HEK293T (cell line): ENCODE measurements at regions not wholly inside any gene's neighbourhood (a gene's known extent, or its start where the extent isn't known, plus 50 kb on each side); places are given as distances from the start of the nearest gene placed in this dataset.

ENCODE experiments used
- CTCF ChIA-PET: fragments of 350-600 bp; formaldehyde crosslinking; extraction: SDS; loops from one replicate; lab custom pipeline; 2021; ENCODE audit warnings: antibody characterized with exemption, inconsistent platforms; lab: Yijun Ruan, JAX
- POLR2A ChIA-PET: fragments of 350-600 bp; formaldehyde crosslinking; extraction: SDS; loops from one replicate; lab custom pipeline; 2020; ENCODE audit warnings: antibody characterized with exemption, inconsistent platforms; lab: Yijun Ruan, JAX
- DNase-seq: peaks from one replicate; pipeline ENCODE4 v3.0.0; 2012; ENCODE audit warnings: mixed read lengths; ENCODE audit errors: extremely low spot score
- ARNT ChIP-seq: fragments of 450-650 bp; IDR thresholded peaks from 2 replicates; pipeline ENCODE4 v1.6.1; 2017; ENCODE audit warnings: mild to moderate bottlenecking
- BHLHE40 ChIP-seq: fragments of 450-650 bp; IDR thresholded peaks from 2 replicates; pipeline ENCODE4 v1.6.1; 2016; ENCODE audit warnings: mild to moderate bottlenecking, moderate library complexity, borderline replicate concordance
- CTBP1 ChIP-seq: fragments of 450-650 bp; IDR thresholded peaks from 2 replicates; pipeline ENCODE4 v1.6.1; 2016; ENCODE audit warnings: borderline replicate concordance
- ELF4 ChIP-seq: fragments of 450-650 bp; IDR thresholded peaks from 2 replicates; pipeline ENCODE4 v1.6.1; 2017; ENCODE audit warnings: antibody characterized with exemption
- FOXA1 ChIP-seq: fragments of 450-650 bp; IDR thresholded peaks from 2 replicates; pipeline ENCODE4 v1.6.1; 2016; ENCODE audit warnings: mild to moderate bottlenecking
- FOXK2 ChIP-seq: fragments of 450-650 bp; IDR thresholded peaks from 2 replicates; pipeline ENCODE4 v1.6.1; 2016; ENCODE audit warnings: mild to moderate bottlenecking
- FOXM1 ChIP-seq: fragments of 450-650 bp; IDR thresholded peaks from 2 replicates; pipeline ENCODE4 v1.6.1; 2017; ENCODE audit warnings: mild to moderate bottlenecking, borderline replicate concordance
- HDGF ChIP-seq: fragments of 450-650 bp; IDR thresholded peaks from 2 replicates; pipeline ENCODE4 v1.6.1; 2017; ENCODE audit warnings: antibody characterized with exemption, borderline replicate concordance
- L3MBTL2 ChIP-seq: fragments of 450-650 bp; conservative IDR thresholded peaks from 2 replicates; pipeline ENCODE4 v1.6.1; 2016; ENCODE audit warnings: mild to moderate bottlenecking
- LEF1 ChIP-seq: fragments of 450-650 bp; IDR thresholded peaks from 2 replicates; pipeline ENCODE4 v1.6.1; 2017; ENCODE audit warnings: mild to moderate bottlenecking, borderline replicate concordance
- NFRKB ChIP-seq: fragments of 450-650 bp; IDR thresholded peaks from 2 replicates; pipeline ENCODE4 v1.6.1; 2016; ENCODE audit warnings: mild to moderate bottlenecking, moderate library complexity
- PKNOX1 ChIP-seq: fragments of 450-650 bp; IDR thresholded peaks from 2 replicates; pipeline ENCODE4 v1.6.1; 2016
- SP1 ChIP-seq: fragments of 450-650 bp; IDR thresholded peaks from 2 replicates; pipeline ENCODE4 v1.6.1; 2017
- SUZ12 ChIP-seq: fragments of 450-650 bp; IDR thresholded peaks from 2 replicates; pipeline ENCODE4 v1.6.1; 2016; ENCODE audit warnings: mild to moderate bottlenecking
- TARDBP ChIP-seq: fragments of 450-650 bp; IDR thresholded peaks from 2 replicates; pipeline ENCODE4 v1.6.1; 2016
- ZNF384 ChIP-seq: fragments of 450-650 bp; IDR thresholded peaks from 2 replicates; pipeline ENCODE4 v1.6.1; 2016

- ChIA-PET POLR2A (no interaction called here), CTCF (no interaction called here)
- TF ChIP-seq SUZ12: no peak
- TF ChIP-seq TARDBP: no peak
- TF ChIP-seq ARNT: no peak
- no peak for TF ChIP-seq FOXM1
- TF ChIP-seq FOXK2: no peak
- TF ChIP-seq FOXA1: no peak
- no peak for TF ChIP-seq L3MBTL2
- DNase-seq: no peak
These were observed 160.2 kb downstream of the SH2D4B start for GRCh38 chr10:80697926-80698325.

- TF ChIP-seq LEF1 (no peak), SP1 (no peak), HDGF (no peak), SUZ12 (no peak), PKNOX1 (no peak), L3MBTL2 (no peak), FOXA1 (no peak), FOXM1 (no peak), CTBP1 (no peak), ZNF384 (no peak), ELF4 (no peak), TARDBP (no peak), BHLHE40 (no peak), ARNT (no peak), NFRKB (no peak)
- ChIA-PET CTCF (interaction anchor here (0.6 to 1.4 kb wide), 7 partner anchors 35 to 811 kb away, joined by 3 to 10 read pairs (median 3); no protein-coding TSS in a partner anchor), POLR2A (no interaction called here)
- DNase-seq: peak; percentile 80
These were observed 161.9 kb downstream of the SH2D4B start for GRCh38 chr10:80699602-80700039.

- POLR2A ChIA-PET: no interaction called here
- no peak for TF ChIP-seq LEF1
- TF ChIP-seq CTBP1: no peak
- TF ChIP-seq L3MBTL2: no peak
- TF ChIP-seq BHLHE40: no peak
- TF ChIP-seq ELF4: no peak
- TF ChIP-seq FOXA1: no peak
- no peak for TF ChIP-seq FOXM1
- no peak for TF ChIP-seq HDGF
- TF ChIP-seq FOXK2: no peak
- TF ChIP-seq NFRKB: no peak
- TF ChIP-seq SUZ12: no peak
- TF ChIP-seq ARNT: no peak
- no peak for DNase-seq
- CTCF ChIA-PET: interaction anchor here (0.6 to 1.4 kb wide), 6 partner anchors 36 to 245 kb away, joined by 3 to 10 read pairs (median 4); no protein-coding TSS in a partner anchor
These were observed 162.6 kb downstream of the SH2D4B start for GRCh38 chr10:80700252-80700651.

- POLR2A ChIA-PET: no interaction called here
- no peak for DNase-seq
- CTCF ChIA-PET: interaction anchor here (0.8 to 1.4 kb wide), 2 partner anchors 38 to 244 kb away, joined by 4 to 5 read pairs; no protein-coding TSS in a partner anchor
- TF ChIP-seq ZNF384: no peak
- TF ChIP-seq PKNOX1: no peak
- TF ChIP-seq FOXK2: no peak
- TF ChIP-seq TARDBP: no peak
- TF ChIP-seq L3MBTL2: no peak
- TF ChIP-seq FOXM1: no peak
- no peak for TF ChIP-seq ELF4
- TF ChIP-seq CTBP1: no peak
- TF ChIP-seq LEF1: no peak
- TF ChIP-seq HDGF: no peak
- no peak for TF ChIP-seq SP1
- no peak for TF ChIP-seq FOXA1
- no peak for TF ChIP-seq NFRKB
- TF ChIP-seq SUZ12: no peak
- no peak for TF ChIP-seq BHLHE40
These were observed 163.2 kb downstream of the SH2D4B start for GRCh38 chr10:80700760-80701444.

- POLR2A ChIA-PET: no interaction called here
- TF ChIP-seq HDGF (no peak), FOXK2 (no peak), PKNOX1 (no peak), SP1 (no peak), ELF4 (no peak), CTBP1 (no peak), SUZ12 (no peak), ZNF384 (no peak), L3MBTL2 (no peak), TARDBP (no peak), FOXM1 (no peak), LEF1 (no peak), BHLHE40 (no peak), ARNT (no peak)
- DNase-seq: no peak
- CTCF ChIA-PET: no interaction called here
These were observed 164.0 kb downstream of the SH2D4B start for GRCh38 chr10:80701706-80702105.

- CTCF ChIA-PET: no interaction called here
- TF ChIP-seq L3MBTL2: no peak
- TF ChIP-seq SUZ12: no peak
- TF ChIP-seq ARNT: no peak
- TF ChIP-seq TARDBP: no peak
- no peak for TF ChIP-seq FOXK2
- TF ChIP-seq ELF4: no peak
- no peak for TF ChIP-seq ZNF384
- no peak for TF ChIP-seq PKNOX1
- TF ChIP-seq NFRKB: no peak
- TF ChIP-seq HDGF: no peak
- TF ChIP-seq SP1: no peak
- no peak for TF ChIP-seq LEF1
- no peak for TF ChIP-seq FOXA1
- no peak for TF ChIP-seq BHLHE40
- TF ChIP-seq CTBP1: no peak
- TF ChIP-seq FOXM1: no peak
- no peak for DNase-seq
- POLR2A ChIA-PET: no interaction called here
These were observed 164.4 kb downstream of the SH2D4B start for GRCh38 chr10:80702143-80702542.
